ENCODE measurements at regions not wholly inside any gene's neighbourhood (a gene's known extent, or its start where the extent isn't known, plus 50 kb on each side); places are given as distances from the start of the nearest gene placed in this dataset.

- no peak for DNase-seq
Measured at GRCh38 chr16:50991436-50991835, 159.6 kb downstream of the SALL1 start.

GRCh38 chr16:50991006-50991405 lies 160.1 kb downstream of the SALL1 start:
- no peak for DNase-seq

- no peak for DNase-seq
Measured at GRCh38 chr16:50989047-50989446, 162.0 kb downstream of the SALL1 start.

GRCh38 chr16:50988441-50988840 lies 162.6 kb downstream of the SALL1 start:
- DNase-seq = no peak

GRCh38 chr16:50986453-50986852 lies 164.6 kb downstream of the SALL1 start:
- no peak for DNase-seq

GRCh38 chr16:50985733-50986132 lies 165.3 kb downstream of the SALL1 start:
- DNase-seq = no peak

- no peak for DNase-seq
Measured at GRCh38 chr16:50984688-50985087, 166.4 kb downstream of the SALL1 start.

GRCh38 chr16:50982808-50983207 lies 168.3 kb downstream of the SALL1 start:
- DNase-seq = no peak

- DNase-seq = no peak
Measured at GRCh38 chr16:50981951-50982350, 169.1 kb downstream of the SALL1 start.

- DNase-seq = no peak
Measured at GRCh38 chr16:50980666-50981065, 170.4 kb downstream of the SALL1 start.

GRCh38 chr16:50979806-50980620 lies 171.1 kb downstream of the SALL1 start:
- no peak for DNase-seq

- DNase-seq = no peak
Measured at GRCh38 chr16:50977138-50977537, 173.9 kb downstream of the SALL1 start.

GRCh38 chr16:50974438-50975036 lies 176.5 kb downstream of the SALL1 start:
- no peak for DNase-seq

GRCh38 chr16:50972876-50973275 lies 178.2 kb downstream of the SALL1 start:
- DNase-seq = no peak

- no peak for DNase-seq
Measured at GRCh38 chr16:50970281-50970680, 180.8 kb downstream of the SALL1 start.

GRCh38 chr16:50967827-50968612 lies 183.1 kb downstream of the SALL1 start:
- DNase-seq = no peak

- no peak for DNase-seq
Measured at GRCh38 chr16:50964491-50964890, 186.6 kb downstream of the SALL1 start.

- no peak for DNase-seq
Measured at GRCh38 chr16:50961952-50962351, 189.1 kb downstream of the SALL1 start.

GRCh38 chr16:50960517-50961202 lies 190.4 kb downstream of the SALL1 start:
- no peak for DNase-seq

GRCh38 chr16:50957056-50957455 lies 194.0 kb downstream of the SALL1 start:
- no peak for DNase-seq

GRCh38 chr16:50956637-50957036 lies 194.4 kb downstream of the SALL1 start:
- no peak for DNase-seq

GRCh38 chr16:50955311-50955710 lies 195.8 kb downstream of the SALL1 start:
- no peak for DNase-seq

- no peak for DNase-seq
Measured at GRCh38 chr16:50954469-50954868, 196.6 kb downstream of the SALL1 start.
